ENCODE measurements at regions not wholly inside any gene's neighbourhood (a gene's known extent, or its start where the extent isn't known, plus 50 kb on each side); places are given as distances from the start of the nearest gene placed in this dataset.

DNA sequence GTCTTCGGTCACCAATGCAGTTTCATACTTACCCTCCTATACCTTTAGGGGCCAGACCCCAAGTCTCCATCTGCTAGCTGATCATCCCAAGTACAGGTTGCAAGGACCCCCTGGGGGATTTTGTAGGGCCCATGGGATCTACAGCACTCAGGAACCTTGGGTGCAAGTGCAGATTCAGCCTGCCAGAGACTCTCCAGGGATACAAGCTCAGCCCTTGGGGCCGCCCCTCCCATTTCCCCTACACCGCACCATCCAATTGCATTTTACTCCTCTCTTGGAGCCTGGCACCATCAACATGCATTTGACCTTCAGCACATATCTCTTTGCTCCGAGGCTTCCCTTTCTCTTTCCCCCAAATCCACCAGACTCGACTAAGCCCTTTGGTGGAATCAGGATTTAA, 154.7 kb upstream of the ZNF536 start:
- no peak for DNase-seq (ENCODE audit: low spot score)

DNA sequence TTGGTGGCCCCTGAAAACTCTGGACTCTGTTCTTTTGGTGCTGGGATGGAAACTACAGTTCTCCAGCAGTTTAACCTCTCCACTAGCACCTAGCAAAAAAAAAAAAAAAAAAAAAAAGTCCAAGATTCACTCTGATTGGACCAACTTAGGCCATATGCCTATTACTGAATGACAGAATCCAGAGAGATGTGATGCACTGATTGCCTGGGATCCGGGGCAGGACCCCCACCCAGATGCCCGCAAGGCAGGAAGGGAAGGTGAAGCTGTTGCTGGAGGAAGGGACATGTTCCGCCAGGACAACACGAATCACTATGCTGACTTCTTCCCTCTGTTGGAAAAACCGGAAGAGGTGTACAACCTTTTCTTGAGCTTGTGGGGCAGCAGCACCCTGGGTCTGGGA, 152.5 kb upstream of the ZNF536 start:
- DNase-seq (ENCODE audit: low spot score), result no peak

DNA sequence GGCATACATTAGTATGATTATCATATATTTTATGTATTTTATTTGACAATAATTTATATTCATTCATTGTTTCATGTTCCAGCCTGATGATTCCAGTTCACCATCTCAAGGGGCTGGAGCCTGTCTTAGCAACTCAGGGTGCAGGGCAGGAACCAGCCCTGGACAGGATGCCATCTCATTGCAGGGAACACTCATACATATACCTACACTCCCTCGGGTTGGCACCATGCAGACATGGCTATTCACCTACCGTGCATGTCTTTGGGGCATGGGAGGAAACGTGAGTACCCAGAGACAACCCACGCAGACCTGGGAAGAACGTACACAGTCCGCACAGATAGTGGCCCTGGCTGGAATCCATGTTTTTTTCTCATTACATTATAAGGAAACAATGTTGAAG, 151.0 kb upstream of the ZNF536 start:
- no peak for DNase-seq (ENCODE audit: low spot score)

DNA sequence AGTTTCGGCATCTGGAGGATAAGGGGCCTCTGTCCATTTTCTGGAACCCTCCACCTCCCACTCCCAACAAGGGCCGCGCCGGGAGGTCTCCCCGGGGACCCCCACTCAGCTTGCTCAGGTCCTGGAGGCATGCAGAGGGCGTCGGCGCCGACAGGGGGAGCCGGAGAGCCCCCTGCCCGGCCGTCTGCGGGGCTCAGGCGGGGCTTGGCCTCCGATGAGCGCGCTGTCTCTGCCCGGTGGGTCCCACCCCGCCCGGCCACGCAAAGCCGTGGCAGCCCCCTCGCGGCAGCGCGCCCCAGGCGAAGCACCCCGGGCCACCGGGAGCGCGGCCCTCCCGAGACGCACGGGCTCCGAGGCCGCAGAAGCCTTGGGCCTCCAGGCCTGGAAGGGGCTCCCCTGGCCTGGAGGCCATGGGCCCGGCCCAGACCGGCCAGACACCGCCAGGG, 149.7 kb upstream of the ZNF536 start:
- DNase-seq (ENCODE audit: low spot score), result no peak

DNA sequence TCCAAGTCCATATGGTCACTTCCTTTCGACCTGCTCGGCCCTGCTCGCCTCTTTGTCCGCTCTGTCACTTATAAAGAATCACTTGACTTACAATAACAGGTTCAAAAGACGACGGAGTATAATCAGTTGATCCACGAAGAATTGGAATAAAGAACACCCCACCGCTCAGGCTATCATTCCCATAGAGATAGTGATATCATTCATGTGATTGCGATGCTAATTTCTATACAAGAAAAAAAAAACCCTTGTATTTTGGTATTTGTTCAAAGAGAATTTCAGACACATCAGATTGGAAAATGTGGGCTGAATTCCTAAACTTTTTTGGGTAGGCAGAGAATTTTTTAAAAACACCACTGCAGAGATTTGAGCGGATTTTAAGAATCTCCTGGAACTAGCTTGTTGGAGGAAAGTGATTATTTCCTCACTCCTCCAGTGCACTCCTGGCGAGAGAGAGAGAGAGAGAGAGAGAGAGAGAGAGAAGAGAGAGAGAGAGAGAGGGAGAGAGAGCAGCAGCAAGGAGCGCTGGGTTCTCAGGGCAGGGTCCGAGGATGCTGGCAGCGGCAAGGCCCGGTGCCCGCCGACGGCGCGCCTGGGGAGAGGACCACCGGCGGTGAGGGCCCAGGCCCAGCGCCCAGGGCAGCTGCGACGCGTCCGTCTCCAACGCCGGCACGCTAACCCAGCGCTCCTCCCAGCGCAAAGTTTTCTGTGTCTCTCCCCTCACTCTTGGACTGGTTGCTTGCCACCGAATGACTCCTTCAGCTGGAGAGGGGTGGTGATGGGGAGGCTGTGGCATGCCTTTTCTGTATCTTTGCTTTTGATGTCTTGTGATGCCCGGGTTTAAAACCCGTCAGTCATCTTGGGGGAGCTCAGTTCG, 149.0 kb upstream of the ZNF536 start:
- peak; percentile 34 for DNase-seq (ENCODE audit: low spot score)

DNA sequence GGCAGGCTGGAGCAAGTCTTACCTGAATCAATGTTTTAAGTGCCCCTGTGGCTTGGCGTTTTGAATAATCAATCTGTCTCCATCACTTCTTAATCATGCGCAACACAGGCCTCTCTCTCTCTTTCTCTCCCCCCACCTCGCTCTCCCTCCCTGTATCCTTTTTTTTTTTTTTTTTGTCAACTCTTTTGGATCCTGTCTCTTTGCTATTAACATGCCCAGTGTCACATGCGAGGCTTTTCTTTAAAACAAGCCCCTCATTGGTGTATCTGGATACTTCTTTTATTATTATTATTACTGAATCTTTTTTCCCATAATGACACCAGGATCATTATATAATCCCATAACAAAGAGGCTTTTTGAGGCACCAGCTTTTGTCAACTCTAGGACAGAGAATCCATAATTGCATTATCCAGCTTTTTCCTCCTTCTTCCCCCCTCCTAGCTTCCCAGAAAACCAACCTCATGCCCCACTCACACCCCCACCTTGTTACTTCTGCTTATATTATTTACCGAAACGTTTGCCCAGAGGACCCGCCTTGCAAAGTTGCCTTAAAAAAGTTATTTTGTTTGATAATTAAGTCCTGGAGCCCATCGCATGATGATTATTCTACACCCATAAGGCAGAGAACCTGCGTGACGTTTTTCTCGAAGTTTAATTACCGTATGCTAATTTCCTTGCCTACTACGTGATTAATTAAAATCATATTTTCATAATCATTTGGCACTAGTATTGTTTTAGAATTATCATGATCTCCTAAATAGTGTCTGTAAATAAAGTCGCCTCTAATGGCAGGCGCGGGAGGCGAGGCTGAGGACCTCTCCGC, 148.1 kb upstream of the ZNF536 start:
- peak; percentile 57 for DNase-seq (ENCODE audit: low spot score)

DNA sequence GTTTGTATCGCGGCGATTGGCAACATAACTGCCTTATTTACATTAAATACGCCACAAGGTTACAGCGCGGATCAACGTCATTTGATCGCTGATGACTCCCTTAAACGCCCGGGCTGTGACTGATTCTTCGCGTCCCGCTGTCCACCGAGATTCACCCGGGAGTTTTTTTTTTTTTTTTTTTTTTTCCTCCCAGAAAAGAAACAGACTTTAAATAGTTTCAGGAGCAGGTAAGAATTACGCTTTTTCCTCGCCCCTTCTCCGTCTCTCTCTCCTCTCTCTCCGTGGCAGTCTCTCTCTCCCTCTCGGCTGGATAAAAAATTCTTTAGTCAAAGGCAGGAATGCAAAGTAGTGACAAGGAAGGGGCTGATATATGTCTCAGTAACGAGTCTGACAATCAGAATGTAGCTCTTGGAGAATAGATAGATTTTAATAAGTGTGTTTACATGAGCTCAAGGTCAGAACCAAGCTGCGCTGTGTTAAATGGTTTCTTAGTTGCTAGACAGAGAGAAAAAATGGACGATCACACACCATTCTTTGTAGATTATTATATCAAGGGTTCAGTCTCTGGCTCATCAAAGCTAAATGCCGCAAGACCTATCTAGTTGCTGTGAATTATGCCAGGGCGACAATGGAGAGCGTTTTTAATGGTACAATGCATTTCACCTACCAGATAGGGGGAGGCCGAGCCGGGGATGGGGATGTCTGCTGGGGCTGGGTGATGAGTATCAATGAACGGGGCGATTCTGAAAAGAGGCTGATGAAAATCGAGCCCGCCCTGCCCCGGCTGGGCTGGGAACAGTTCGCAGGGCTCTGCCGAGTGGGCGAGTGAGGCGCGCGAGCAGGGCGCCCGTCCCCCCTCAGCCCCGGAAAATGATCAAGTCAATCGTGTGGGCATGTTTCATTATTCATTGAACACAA, 147.2 kb upstream of the ZNF536 start:
- DNase-seq (ENCODE audit: low spot score), result peak; percentile 46

DNA sequence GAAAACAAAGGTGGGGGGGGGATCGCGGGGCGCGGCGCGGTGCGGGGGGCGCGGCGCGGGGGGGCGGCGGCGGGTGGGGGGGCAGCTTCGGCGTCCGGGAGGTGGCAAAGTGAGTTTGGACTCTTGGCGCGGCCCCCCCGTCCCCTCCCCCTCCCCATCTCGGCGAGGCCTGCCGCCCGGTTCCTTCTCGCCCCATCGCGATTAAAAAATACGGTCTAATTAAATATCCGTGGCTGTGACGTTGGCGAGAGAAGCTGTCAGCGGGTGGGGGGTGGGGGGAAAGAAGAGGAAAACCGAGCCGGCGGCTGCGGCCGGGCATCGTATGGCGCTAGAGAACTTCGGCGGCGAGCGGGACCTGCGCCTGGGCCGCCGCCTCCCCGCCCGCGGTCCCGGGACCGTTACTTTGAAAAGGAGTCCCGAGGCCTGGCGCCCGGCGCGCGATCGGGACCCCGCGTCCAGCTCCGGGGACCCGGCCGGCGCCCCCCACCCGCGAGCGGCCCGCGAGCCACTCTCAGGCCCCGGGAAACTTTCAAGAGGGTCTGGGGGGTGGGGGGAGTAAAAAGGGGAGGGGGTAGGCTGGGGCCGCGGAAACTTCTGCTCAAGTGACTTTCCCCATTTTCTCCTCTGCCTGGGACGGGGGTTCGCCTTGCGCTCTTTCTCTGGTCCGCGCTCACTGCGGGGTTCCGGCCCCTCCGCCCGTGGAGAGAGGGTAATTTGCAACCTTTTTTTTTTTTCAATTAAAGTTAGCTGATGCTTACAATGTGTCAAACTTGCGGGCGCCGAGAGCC, 146.3 kb upstream of the ZNF536 start:
- DNase-seq (ENCODE audit: low spot score), result no peak

DNA sequence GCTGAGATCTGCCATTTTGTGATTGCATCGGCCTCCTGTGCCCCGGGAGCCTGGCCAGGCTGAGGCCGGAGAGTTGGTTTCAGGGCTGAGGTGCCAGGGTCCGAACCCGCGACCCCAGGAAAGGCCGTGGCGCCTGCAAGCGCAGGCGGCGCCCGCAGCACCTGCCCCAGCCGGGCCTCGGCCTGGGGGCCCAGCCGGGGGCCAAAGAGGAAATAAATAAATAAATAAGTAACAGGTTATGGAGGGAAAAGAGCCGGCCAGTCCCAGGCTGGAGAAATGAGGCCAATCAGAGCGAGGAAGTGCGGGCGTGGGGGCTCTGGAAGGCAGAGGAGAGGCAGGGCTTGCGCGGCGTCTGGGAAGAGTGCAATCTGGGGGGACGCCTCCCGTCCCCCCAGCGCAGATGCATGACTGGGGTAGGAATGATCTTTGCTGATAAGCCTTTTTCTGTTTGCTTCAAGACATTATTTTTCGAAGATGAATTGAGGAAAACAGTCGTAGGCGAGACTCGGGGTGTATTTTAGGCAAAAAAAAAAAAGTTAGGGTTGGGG, 145.6 kb upstream of the ZNF536 start:
- peak; percentile 55 for DNase-seq (ENCODE audit: low spot score)

DNA sequence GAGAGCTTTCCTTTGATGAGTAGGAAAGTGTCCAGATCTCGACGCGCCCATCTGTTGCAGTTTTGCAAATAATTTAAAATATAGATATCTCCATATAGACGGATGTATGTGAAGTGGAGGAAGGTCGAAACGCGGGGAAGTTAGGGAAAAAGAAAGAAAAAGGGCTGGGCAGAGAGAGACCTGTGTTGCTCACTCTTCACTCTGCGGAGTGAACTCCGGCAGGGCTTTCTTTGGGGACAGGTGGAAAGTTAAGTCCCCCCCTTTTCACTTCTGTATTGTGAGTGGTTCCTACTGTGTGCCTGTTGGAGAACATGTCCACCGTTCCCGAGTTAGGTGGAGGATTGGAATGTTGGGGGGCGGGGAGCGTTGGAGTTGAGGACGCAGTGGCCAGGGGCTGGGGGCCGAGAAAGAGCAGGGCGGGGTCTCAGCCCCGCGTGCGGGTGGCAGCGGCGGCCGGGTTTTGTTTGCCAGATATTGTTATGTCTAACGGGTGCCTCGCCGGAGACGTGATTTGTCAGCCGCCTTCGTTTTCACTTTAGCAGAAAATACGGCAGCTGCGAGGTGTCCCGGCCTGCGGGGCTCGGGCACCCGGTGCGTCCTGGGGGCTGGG, 145.1 kb upstream of the ZNF536 start:
- peak; percentile 42 for DNase-seq (ENCODE audit: low spot score)

DNA sequence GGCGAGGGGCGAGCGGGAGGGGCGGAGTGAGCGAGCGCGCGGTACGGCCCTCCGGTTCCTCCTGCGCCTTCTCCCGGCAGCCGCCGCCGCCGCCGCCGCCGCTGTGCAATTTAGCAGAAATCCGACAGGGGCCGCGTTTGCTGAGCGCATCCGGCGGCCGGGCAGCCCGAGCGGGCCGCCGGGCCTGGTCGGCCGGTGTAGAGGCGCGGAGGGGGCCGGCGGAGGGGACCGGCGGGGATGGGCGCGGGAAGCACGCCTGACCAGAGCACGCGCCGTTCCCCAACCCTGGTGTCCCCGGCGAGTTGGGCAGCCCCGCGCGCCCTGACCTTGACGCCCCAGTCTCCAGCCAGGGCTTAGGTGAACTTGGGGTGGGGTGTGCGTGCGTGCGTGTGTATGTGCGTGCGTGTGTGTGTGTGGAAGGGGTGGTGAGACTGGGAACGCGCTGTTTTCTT, 144.5 kb upstream of the ZNF536 start:
- DNase-seq (ENCODE audit: low spot score), result no peak

DNA sequence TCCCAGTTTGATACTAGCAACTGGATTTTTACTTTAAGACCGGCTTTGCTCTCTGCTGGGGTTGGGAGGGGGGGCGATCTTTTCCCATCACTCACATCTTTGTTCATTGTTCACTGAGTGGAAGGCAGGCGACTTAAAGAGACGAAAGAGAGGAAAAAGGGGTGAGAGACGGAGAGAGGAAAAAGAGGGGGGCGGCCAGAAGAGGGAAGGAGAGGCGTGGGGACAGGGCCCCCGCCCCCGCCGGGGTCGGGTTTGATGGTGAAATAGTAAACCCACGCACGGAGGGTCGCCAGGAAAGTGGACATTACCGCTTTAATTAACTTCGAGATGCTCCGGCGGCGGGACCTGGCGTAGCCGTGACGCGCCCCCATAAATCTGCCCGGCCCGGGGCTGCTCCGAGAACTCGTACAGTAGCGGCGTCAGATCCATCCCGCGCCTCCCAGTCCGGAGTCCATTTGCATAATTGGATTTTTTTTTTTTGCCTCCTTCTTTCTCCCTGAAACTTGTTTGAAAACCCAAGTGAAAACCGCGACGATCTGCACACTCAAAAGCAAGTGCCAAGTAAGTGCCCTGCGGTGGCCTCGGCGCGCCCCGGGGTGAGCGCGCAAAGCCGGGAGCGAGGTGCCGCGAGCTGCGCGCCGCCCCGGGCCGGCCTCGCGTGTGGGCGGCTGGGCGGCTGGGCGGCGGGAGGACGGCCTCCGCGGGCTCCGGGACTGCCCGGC, 143.9 kb upstream of the ZNF536 start:
- peak; percentile 76 for DNase-seq (ENCODE audit: low spot score)

DNA sequence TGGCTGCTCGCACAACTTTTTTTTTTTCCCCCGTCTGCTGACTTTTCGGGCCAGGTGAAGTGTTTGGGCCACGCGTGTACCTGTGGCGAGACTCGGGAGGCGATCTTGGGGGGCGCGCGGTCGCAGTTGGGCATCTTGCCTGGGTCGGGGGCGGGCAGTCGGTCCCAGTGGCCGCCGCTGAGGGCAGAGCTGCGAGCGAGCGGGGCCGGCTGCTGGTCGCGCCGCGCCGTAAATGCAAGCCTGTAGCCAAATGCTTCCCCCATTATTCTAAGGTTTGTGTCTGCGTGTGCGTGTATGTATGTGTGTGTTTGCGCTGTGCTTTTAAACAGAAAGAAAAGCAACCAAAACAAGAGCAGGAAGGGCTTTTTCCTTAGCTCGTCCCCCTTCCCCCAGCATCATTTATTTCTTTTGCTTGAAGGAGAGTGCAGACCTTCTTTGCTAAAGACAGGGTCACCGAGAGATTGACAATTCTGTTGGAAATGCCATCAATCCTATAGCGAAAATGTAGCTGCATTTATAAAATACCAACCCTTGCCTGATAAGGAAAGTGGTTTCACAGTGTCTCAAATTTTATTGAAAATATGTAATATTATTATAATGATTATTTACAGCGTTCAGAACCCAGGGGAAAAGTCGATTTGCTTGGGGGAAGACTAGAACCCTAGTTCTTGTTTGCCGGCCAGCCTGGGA, 143.2 kb upstream of the ZNF536 start:
- no peak for DNase-seq (ENCODE audit: low spot score)

DNA sequence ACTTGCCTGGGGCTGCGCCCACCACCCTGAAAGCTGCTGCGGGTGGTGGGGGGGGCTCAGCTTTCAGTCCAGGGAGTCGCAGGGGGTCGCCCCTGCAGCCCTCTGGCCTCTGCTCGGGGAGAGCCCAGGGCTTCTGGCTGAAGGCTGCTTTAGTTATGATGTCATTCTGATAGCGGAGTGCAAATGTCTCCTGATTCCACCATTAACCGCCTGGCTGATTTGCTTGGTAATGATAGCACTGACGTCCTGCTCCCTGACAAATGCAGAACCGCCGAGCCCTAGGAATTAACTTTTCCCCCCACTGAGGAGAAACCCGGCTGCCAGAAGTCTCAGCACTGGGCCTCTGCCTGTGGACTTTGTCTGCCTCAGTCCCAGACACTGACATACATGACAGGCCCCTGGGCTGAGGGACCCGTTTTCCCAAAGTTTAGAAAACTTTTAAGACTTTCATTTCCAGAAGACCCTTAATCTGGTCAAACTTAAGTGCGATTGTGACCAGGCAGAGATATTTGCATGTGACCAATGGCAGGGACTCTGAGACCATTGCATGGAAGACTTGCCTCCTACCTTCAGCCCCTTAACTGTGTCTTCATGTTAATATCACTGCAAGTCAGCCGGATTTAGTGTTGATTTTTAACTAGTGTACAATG, 142.5 kb upstream of the ZNF536 start:
- no peak for DNase-seq (ENCODE audit: low spot score)

DNA sequence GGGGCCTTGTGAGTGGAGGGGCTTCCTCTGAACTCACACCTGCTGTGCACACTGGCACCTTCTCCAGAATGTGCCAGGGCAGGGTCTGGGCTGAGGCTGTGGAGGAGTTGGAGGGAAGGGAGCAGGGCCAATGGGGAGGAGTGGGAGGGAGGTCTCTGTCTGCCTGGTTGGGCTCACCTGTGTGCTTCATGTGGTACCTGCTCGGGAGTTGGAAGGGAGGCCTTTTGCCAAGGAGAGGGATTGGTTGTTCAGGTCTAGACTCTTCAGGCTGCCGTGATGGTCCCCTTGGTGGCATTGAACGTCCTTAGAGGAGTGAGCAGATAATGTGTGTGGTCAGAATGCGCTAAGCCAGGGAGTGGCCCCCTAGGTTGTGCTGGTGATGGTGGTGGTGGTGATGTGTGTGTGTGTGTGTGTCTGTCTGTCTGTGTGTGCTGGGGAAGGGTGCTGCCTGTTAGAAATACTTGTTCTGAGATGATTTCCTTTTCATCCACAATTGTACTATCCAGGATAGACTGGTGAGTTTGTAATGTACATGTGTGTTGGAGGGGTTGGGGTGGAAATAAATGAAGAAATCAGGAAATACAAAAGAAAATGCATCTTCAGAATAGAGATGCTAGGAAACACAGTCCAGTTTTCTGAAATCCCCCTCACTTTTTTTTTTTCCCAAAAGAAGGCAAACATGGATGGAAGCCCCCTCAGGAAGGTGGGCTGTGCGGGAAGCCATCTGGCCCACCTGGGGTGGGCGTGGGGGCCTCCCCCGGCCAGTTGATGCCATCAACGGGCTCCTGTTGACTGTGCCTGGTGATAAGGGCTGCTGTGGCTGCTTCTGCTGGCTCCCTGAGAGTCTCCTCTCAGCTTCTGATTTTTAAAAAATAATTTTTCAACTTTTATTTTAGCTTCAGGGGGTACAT, 140.5 kb upstream of the ZNF536 start:
- no peak for DNase-seq (ENCODE audit: low spot score)

DNA sequence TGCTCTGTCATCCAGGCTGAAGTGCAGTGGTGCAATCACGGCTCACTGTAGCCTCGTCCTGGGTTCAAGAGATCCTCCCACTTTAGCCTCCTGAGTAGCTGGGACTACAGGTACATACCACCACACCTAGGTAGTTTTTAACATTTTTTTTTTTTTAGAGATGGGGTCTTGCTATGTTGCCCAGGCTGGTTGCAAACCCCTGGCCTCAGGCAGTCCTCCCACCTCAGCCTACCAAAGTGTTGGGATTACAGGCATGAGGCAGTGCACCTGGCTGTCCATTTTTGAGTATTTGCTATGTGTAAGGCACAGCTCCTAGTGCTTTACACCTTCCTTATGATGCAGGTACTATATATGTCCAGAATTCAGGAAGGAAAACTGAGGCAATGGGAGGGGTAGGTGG, 138.8 kb upstream of the ZNF536 start:
- no peak for DNase-seq (ENCODE audit: low spot score)

DNA sequence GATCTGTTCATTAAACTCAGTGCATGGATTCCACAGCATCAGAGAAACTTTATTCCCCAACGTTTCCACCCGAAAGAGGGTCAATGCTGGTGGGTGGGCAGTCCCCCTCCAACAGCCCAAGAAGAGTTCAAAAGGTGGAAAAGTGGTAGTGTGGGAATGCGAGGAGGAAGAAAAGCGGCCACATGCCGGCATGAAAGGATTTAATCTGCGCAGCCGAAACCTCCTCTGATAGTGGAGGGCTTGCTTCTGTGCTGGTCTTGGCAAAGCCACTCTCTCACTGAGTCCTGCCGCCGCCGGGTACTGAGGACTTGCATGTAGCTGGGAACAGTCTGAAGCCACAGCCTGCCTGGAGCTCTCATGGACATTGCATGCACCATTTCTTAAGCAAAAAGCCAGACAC, 136.2 kb upstream of the ZNF536 start:
- peak; percentile 84 for DNase-seq (ENCODE audit: low spot score)

DNA sequence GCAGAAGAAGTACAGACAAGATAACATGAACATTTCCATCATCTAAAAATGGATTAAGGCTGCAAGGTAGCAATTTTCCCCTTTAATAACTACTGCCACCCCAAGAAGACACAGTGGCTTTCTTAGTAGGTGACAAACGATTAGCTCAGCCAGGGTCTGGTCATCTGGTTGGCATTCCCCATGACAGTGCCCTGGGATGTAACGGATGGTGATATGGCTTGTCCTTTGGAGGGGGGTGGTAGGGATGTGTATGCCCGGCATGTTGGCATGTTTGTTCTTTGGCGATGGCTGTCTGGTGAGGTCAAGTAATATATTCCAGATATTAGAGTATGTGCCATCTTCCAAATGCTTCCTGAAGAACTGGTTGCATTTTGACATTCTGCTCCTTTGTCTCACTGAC, 135.6 kb upstream of the ZNF536 start:
- DNase-seq (ENCODE audit: low spot score), result peak; percentile 46

Measured in pons (tissue), 1 donor.